ENCODE measurements at regions not wholly inside any gene's neighbourhood (a gene's known extent, or its start where the extent isn't known, plus 50 kb on each side); places are given as distances from the start of the nearest gene placed in this dataset.

DNA sequence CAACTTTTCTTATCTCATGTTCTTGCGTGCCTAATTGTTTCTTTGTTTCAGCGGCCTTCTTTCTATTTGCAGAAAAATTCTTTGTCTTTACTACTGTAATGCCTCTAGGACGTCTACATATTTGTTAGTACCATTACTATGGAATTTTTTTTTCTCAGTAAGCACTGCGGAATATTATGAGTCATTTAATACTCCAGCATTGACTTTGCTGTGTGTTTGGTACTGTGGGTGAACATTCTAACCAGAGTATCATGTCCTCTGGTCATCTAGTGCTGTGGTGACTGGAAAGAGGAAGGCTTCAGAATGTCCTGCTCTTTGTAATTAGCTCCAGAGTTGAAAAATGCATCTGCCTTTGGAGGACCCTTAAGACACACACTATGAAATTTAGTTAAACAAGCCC lies 58.5 kb upstream of the FERD3L start:
- ATAC-seq (ENCODE audit: low FRiP score in 2 of 2): no peak
- WGBS, 2 donors: 80 to 85% methylated on average over 4 of the region's 4 CpGs

DNA sequence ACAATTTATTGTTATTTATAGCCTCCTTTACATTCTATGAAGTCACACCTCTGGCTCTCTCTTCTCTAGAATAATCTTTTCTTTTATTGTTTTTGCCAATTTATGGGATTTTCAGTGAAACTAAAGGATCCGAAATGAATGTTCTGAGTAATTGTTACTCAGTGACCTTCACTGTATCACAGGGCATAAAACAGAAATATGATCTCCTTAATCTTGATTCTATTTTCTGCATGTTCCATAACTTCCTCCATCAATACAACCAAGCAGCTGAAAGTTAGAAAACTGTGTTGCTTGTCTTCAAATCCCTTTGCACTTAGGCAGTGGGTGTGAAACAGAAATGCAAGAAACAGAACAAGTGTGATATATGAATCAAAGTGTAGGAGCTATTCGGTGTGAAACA lies 57.4 kb upstream of the FERD3L start:
- no peaks in the 10 kb centered on the region for H3K27me3 ChIP-seq
- H3K36me3 ChIP-seq: no peaks in the 10 kb centered on the region
- DNase-seq (no peak), ATAC-seq (ENCODE audit: low FRiP score in 2 of 2) (no peak)
- no peaks in the 10 kb centered on the region for H3K4me1 ChIP-seq
- no peak for TF ChIP-seq EP300 (IDR thresholded peaks at IDR 0.05)
- no peak for TF ChIP-seq POLR2AphosphoS5 (IDR thresholded peaks at IDR 0.05)
- no peak for TF ChIP-seq POLR2A (IDR thresholded peaks at IDR 0.05)
- TF ChIP-seq, protein P1, sequence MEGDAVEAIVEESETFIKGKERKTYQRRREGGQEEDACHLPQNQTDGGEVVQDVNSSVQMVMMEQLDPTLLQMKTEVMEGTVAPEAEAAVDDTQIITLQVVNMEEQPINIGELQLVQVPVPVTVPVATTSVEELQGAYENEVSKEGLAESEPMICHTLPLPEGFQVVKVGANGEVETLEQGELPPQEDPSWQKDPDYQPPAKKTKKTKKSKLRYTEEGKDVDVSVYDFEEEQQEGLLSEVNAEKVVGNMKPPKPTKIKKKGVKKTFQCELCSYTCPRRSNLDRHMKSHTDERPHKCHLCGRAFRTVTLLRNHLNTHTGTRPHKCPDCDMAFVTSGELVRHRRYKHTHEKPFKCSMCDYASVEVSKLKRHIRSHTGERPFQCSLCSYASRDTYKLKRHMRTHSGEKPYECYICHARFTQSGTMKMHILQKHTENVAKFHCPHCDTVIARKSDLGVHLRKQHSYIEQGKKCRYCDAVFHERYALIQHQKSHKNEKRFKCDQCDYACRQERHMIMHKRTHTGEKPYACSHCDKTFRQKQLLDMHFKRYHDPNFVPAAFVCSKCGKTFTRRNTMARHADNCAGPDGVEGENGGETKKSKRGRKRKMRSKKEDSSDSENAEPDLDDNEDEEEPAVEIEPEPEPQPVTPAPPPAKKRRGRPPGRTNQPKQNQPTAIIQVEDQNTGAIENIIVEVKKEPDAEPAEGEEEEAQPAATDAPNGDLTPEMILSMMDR (IDR thresholded peaks at IDR 0.05): no peak
- H3K9me3 ChIP-seq: no peaks in the 10 kb centered on the region
- H3K27ac ChIP-seq: no peak overlapping the region
- WGBS, 2 donors: 59 to 77% methylated on average over 2 of the region's 2 CpGs
- no peak overlapping the region for H3K4me3 ChIP-seq

More for the DNA sequence above, 58.5 kb upstream of the FERD3L start:
- TF ChIP-seq EP300 (IDR thresholded peaks at IDR 0.05): no peak
- TF ChIP-seq POLR2AphosphoS5 (IDR thresholded peaks at IDR 0.05): no peak
- TF ChIP-seq, protein P1 (IDR thresholded peaks at IDR 0.05): no peak
- no peak for TF ChIP-seq POLR2A (IDR thresholded peaks at IDR 0.05)
- Histone ChIP-seq H3K9me3 (no peaks in the 10 kb centered on the region), H3K36me3 (no peaks in the 10 kb centered on the region), H3K27ac (no peak overlapping the region), H3K27me3 (no peaks in the 10 kb centered on the region), H3K4me1 (no peaks in the 10 kb centered on the region), H3K4me3 (no peak overlapping the region)
- no peak for DNase-seq
